Muscle layer of colon (tissue), 2 donors: ENCODE measurements at regions not wholly inside any gene's neighbourhood (a gene's known extent, or its start where the extent isn't known, plus 50 kb on each side); places are given as distances from the start of the nearest gene placed in this dataset.

Source experiments
- H3K27ac ChIP-seq: one replicate; pipeline ENCODE4 v1.7.0; 2013; ENCODE audit warnings: low read depth, mild to moderate bottlenecking, low read length, moderate library complexity
- H3K27me3 ChIP-seq, 2 donors: one replicate each; pipeline ENCODE4 v1.7.0; 2013; ENCODE audit warnings: low read length in 2 of 2, mild to moderate bottlenecking in 2 of 2; ENCODE audit not compliant: insufficient read depth in 2 of 2, control insufficient read depth in 1 of 2
- H3K36me3 ChIP-seq: one replicate; pipeline ENCODE4 v1.7.0; 2013; ENCODE audit warnings: mild to moderate bottlenecking, low read length; ENCODE audit not compliant: insufficient read depth
- H3K4me1 ChIP-seq: one replicate; pipeline ENCODE4 v1.7.0; 2013; ENCODE audit warnings: mild to moderate bottlenecking, low read length; ENCODE audit not compliant: insufficient read depth
- H3K4me3 ChIP-seq, 2 donors: one replicate each; pipeline ENCODE4 v1.7.0; 2013; ENCODE audit warnings: low read length in 2 of 2, low read depth in 1 of 2, mild to moderate bottlenecking in 1 of 2, moderate library complexity in 1 of 2
- H3K9ac ChIP-seq: one replicate; pipeline ENCODE4 v1.7.0; 2013; ENCODE audit warnings: low read length
- H3K9me3 ChIP-seq: one replicate; pipeline ENCODE4 v1.7.0; 2013; ENCODE audit warnings: mild to moderate bottlenecking, low read length
- donor health status: abdominal sarcoma.
- donor health status: Adenocarcinoma of cecum.

GRCh38 chr6:168866534-168866933 is 387.1 kb downstream of the THBS2 start:
- Histone ChIP-seq H3K27me3 (no peaks in the 10 kb centered on the region), H3K4me1 (no peaks in the 10 kb centered on the region), H3K27ac (no peak overlapping the region), H3K36me3 (no peaks in the 10 kb centered on the region), H3K4me3 (no peak overlapping the region), H3K9ac (no peak overlapping the region), H3K9me3 (no peaks in the 10 kb centered on the region)

GRCh38 chr6:168865522-168865921 is 388.1 kb downstream of the THBS2 start:
- Histone ChIP-seq H3K4me3 (no peak overlapping the region), H3K9me3 (no peaks in the 10 kb centered on the region), H3K27me3 (no peaks in the 10 kb centered on the region), H3K27ac (no peak overlapping the region), H3K9ac (no peak overlapping the region), H3K36me3 (no peaks in the 10 kb centered on the region), H3K4me1 (no peaks in the 10 kb centered on the region)

GRCh38 chr6:168864541-168865460 is 388.8 kb downstream of the THBS2 start:
- H3K9ac ChIP-seq = no peak overlapping the region
- no peak overlapping the region for H3K4me3 ChIP-seq
- H3K27ac ChIP-seq = no peak overlapping the region
- no peaks in the 10 kb centered on the region for H3K27me3 ChIP-seq
- no peaks in the 10 kb centered on the region for H3K4me1 ChIP-seq
- H3K36me3 ChIP-seq = no peaks in the 10 kb centered on the region
- no peaks in the 10 kb centered on the region for H3K9me3 ChIP-seq

GRCh38 chr6:168863467-168863866 is 390.2 kb downstream of the THBS2 start:
- Histone ChIP-seq H3K4me1 (no peaks in the 10 kb centered on the region), H3K27me3 (no peaks in the 10 kb centered on the region), H3K27ac (no peak overlapping the region), H3K9ac (no peak overlapping the region), H3K9me3 (no peaks in the 10 kb centered on the region), H3K4me3 (no peak overlapping the region), H3K36me3 (no peaks in the 10 kb centered on the region)

GRCh38 chr6:168862346-168862980 is 391.2 kb downstream of the THBS2 start:
- Histone ChIP-seq H3K27ac (no peak overlapping the region), H3K9me3 (no peaks in the 10 kb centered on the region), H3K4me3 (no peak overlapping the region), H3K27me3 (no peaks in the 10 kb centered on the region), H3K9ac (no peak overlapping the region), H3K4me1 (no peaks in the 10 kb centered on the region), H3K36me3 (no peaks in the 10 kb centered on the region)

- Histone ChIP-seq H3K4me1 (no peaks in the 10 kb centered on the region), H3K9ac (no peak overlapping the region), H3K27me3 (no peaks in the 10 kb centered on the region), H3K4me3 (no peak overlapping the region), H3K9me3 (no peaks in the 10 kb centered on the region), H3K36me3 (no peaks in the 10 kb centered on the region), H3K27ac (no peak overlapping the region)
These were observed 392.7 kb downstream of the THBS2 start for GRCh38 chr6:168860987-168861386.

GRCh38 chr6:168860341-168860740 is 393.3 kb downstream of the THBS2 start:
- Histone ChIP-seq H3K4me1 (no peaks in the 10 kb centered on the region), H3K4me3 (no peak overlapping the region), H3K27me3 (no peaks in the 10 kb centered on the region), H3K9me3 (no peaks in the 10 kb centered on the region), H3K36me3 (no peaks in the 10 kb centered on the region), H3K27ac (no peak overlapping the region), H3K9ac (no peak overlapping the region)

- Histone ChIP-seq H3K27ac (no peak overlapping the region), H3K4me3 (no peak overlapping the region), H3K27me3 (no peaks in the 10 kb centered on the region), H3K36me3 (no peaks in the 10 kb centered on the region), H3K4me1 (no peaks in the 10 kb centered on the region), H3K9me3 (no peaks in the 10 kb centered on the region), H3K9ac (no peak overlapping the region)
These were observed 394.7 kb downstream of the THBS2 start for GRCh38 chr6:168858926-168859325.

GRCh38 chr6:168856914-168857313 is 396.7 kb downstream of the THBS2 start:
- no peaks in the 10 kb centered on the region for H3K9me3 ChIP-seq
- H3K27me3 ChIP-seq = no peaks in the 10 kb centered on the region
- no peaks in the 10 kb centered on the region for H3K4me1 ChIP-seq
- no peak overlapping the region for H3K4me3 ChIP-seq
- H3K9ac ChIP-seq = no peak overlapping the region
- H3K27ac ChIP-seq = no peak overlapping the region
- H3K36me3 ChIP-seq = no peaks in the 10 kb centered on the region

GRCh38 chr6:168852376-168852884 is 401.2 kb downstream of the THBS2 start:
- H3K4me1 ChIP-seq = peaks cover 4% of the 10 kb centered on the region
- H3K27ac ChIP-seq = no peak overlapping the region
- no peaks in the 10 kb centered on the region for H3K9me3 ChIP-seq
- peak overlapping the region in 1 of 2 donors; percentile 48 for H3K4me3 ChIP-seq
- no peaks in the 10 kb centered on the region for H3K27me3 ChIP-seq
- H3K9ac ChIP-seq = no peak overlapping the region
- H3K36me3 ChIP-seq = no peaks in the 10 kb centered on the region

- H3K27me3 ChIP-seq = no peaks in the 10 kb centered on the region
- no peaks in the 10 kb centered on the region for H3K36me3 ChIP-seq
- H3K9me3 ChIP-seq = no peaks in the 10 kb centered on the region
- no peak overlapping the region for H3K27ac ChIP-seq
- peak overlapping the region in 1 of 2 donors; percentile 48 for H3K4me3 ChIP-seq
- no peak overlapping the region for H3K9ac ChIP-seq
- peaks cover 4% of the 10 kb centered on the region for H3K4me1 ChIP-seq
These were observed 401.9 kb downstream of the THBS2 start for GRCh38 chr6:168851460-168852375.
